ENCODE measurements at regions not wholly inside any gene's neighbourhood (a gene's known extent, or its start where the extent isn't known, plus 50 kb on each side); places are given as distances from the start of the nearest gene placed in this dataset.

DNA sequence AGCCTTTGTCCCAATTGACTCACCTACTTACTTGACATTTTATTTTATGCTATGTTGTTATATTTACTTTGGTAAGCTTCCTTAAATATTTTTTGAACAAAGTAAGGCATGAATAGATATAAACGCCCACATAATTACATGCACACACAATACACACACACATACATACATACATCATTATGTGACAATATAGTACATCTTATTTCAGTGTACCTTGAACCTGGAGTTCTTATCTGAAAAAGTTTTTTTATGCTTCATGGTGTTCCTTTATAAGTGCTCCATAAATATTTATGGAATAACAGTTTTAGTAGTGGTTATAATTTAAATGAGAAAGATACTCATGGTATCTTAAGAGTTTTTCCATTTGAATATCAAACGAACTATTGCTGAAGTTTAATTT, 102.8 kb upstream of the MTPN start:
- Histone ChIP-seq H3F3A (ENCODE audit: insufficient read depth, low read depth) (no peaks in the 10 kb centered on the region), H3K4me3 (no peak overlapping the region), H3K4me2 (peak overlapping the region; percentile 20), H3K79me2 (ENCODE audit: low read depth) (no peaks in the 10 kb centered on the region), H3K27me3 (ENCODE audit: insufficient read depth, low read depth) (no peaks in the 10 kb centered on the region), H2AFZ (no peak overlapping the region), H3K4me1 (replicated peaks; ENCODE audit: insufficient read depth) (peaks cover 6% of the 10 kb centered on the region), H3K36me3 (ENCODE audit: low read depth) (no peaks in the 10 kb centered on the region), H3K9me2 (ENCODE audit: insufficient read depth) (no peaks in the 10 kb centered on the region), H4K20me1 (ENCODE audit: insufficient read depth) (no peaks in the 10 kb centered on the region), H3K9me3 (ENCODE audit: insufficient read depth, low read depth) (no peaks in the 10 kb centered on the region), H3K27ac (no peak overlapping the region)
- BruUV-seq (replicated peaks) = no TSS peak
- intact Hi-C loops (cut with micrococcal nuclease; ENCODE audit: unreplicated experiment) = no loop called here
- ChIA-PET CTCF (no interaction called here), POLR2A (ENCODE audit: unreplicated experiment) (interaction anchor here (0.6 kb wide), 1 partner anchor 89 kb away, joined by 4 read pairs; no protein-coding TSS in a partner anchor)
- TF ChIP-seq CTCF (conservative IDR thresholded peaks at IDR 0.05) = no peak
- no peak for TF ChIP-seq EZH2 (IDR thresholded peaks at IDR 0.05; ENCODE audit: low read depth)
- no peak for DNase-seq

DNA sequence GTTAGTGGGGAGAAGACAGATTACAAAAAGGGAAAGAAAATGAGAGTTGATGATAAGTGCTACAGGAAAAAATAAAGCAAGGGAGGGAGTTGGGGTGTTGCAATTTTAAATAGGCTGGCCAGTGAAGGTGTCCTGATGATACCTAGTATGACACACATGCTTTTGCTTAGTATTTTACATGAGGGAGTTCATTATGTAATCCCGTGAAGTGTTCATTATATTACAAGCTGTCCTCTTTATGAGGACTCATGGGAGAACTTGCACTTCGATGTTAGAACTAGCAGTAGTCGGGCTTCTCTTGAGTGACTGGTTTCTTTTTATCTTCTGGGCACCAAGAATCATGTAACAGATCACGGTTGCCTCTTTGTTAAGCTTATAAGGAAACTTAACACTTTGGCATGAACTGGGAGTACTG, 102.3 kb upstream of the MTPN start:
- Histone ChIP-seq H2AFZ (no peak overlapping the region), H3K4me1 (replicated peaks; ENCODE audit: insufficient read depth) (peaks cover 6% of the 10 kb centered on the region), H3K36me3 (ENCODE audit: low read depth) (no peaks in the 10 kb centered on the region), H3K9me3 (ENCODE audit: insufficient read depth, low read depth) (no peaks in the 10 kb centered on the region), H3K9me2 (ENCODE audit: insufficient read depth) (no peaks in the 10 kb centered on the region), H4K20me1 (ENCODE audit: insufficient read depth) (no peaks in the 10 kb centered on the region), H3K27me3 (ENCODE audit: insufficient read depth, low read depth) (no peaks in the 10 kb centered on the region), H3K79me2 (ENCODE audit: low read depth) (no peaks in the 10 kb centered on the region), H3K4me2 (peak overlapping the region; percentile 20), H3K4me3 (no peak overlapping the region), H3K27ac (no peak overlapping the region), H3F3A (ENCODE audit: insufficient read depth, low read depth) (no peaks in the 10 kb centered on the region)
- no peak for DNase-seq
- ChIA-PET CTCF (no interaction called here), POLR2A (ENCODE audit: unreplicated experiment) (no interaction called here)
- TF ChIP-seq CTCF (conservative IDR thresholded peaks at IDR 0.05) (no peak), EZH2 (IDR thresholded peaks at IDR 0.05; ENCODE audit: low read depth) (no peak)
- BruUV-seq (replicated peaks) = no TSS peak
- intact Hi-C loops (cut with micrococcal nuclease; ENCODE audit: unreplicated experiment) = no loop called here

GRCh38 chr7:136079066-136079465, 101.9 kb upstream of the MTPN start:
- Histone ChIP-seq H3K9me2 (ENCODE audit: insufficient read depth) (no peaks in the 10 kb centered on the region), H3K27ac (no peak overlapping the region), H3K4me3 (no peak overlapping the region), H3K4me2 (no peak overlapping the region), H3F3A (ENCODE audit: insufficient read depth, low read depth) (no peaks in the 10 kb centered on the region), H3K9me3 (ENCODE audit: insufficient read depth, low read depth) (no peaks in the 10 kb centered on the region), H3K4me1 (replicated peaks; ENCODE audit: insufficient read depth) (peaks cover 6% of the 10 kb centered on the region), H3K36me3 (ENCODE audit: low read depth) (no peaks in the 10 kb centered on the region), H3K79me2 (ENCODE audit: low read depth) (no peaks in the 10 kb centered on the region), H4K20me1 (ENCODE audit: insufficient read depth) (no peaks in the 10 kb centered on the region), H3K27me3 (ENCODE audit: insufficient read depth, low read depth) (no peaks in the 10 kb centered on the region), H2AFZ (no peak overlapping the region)
- no TSS peak for BruUV-seq (replicated peaks)
- intact Hi-C loops (cut with micrococcal nuclease; ENCODE audit: unreplicated experiment) = no loop called here
- POLR2A ChIA-PET (ENCODE audit: unreplicated experiment) = no interaction called here
- DNase-seq = no peak
- CTCF ChIA-PET = no interaction called here
- TF ChIP-seq CTCF (conservative IDR thresholded peaks at IDR 0.05) (no peak), EZH2 (IDR thresholded peaks at IDR 0.05; ENCODE audit: low read depth) (no peak)

All from PC-9 (cell line).